A549 (cell line): ENCODE measurements at regions not wholly inside any gene's neighbourhood (a gene's known extent, or its start where the extent isn't known, plus 50 kb on each side); places are given as distances from the start of the nearest gene placed in this dataset.

Experiments used
- ATAC-seq, 2 experiments: fragments of 200-7000 bp in 1 of 2; fragments of >200 bp in 1 of 2; cut with Nextera tagmentation in 1 of 2; cut with Tn5 transposase in 1 of 2; 3 replicates each; pipeline versions ENCODE4 v1.8.0 to v1.9.1; 2018 to 2020; ENCODE audit warnings: mild to moderate bottlenecking in 1 of 2, moderate library complexity in 1 of 2
- CTCF ChIA-PET: fragments of 300-600 bp; sonication (Branson Sonifier 250); formaldehyde crosslinking; extraction: SDS; loops from one replicate; lab custom pipeline; 2021; ENCODE audit warnings: antibody characterized with exemption, inconsistent platforms; lab: Yijun Ruan, JAX
- POLR2A ChIA-PET: fragments of 350-600 bp; formaldehyde crosslinking; extraction: SDS; loops from one replicate; lab custom pipeline; 2021; ENCODE audit warnings: antibody characterized with exemption, inconsistent platforms; lab: Yijun Ruan, JAX
- DNase-seq, 2 experiments: peaks; one replicate each; pipeline versions ENCODE4 v3.0.0 to v3.0.0-alpha.2; 2011 to 2016; ENCODE audit warnings: low read depth in 1 of 2, low spot score in 1 of 2
- FAIRE-seq: peaks from 2 replicates; lab custom pipeline; 2011; peaks lifted over from hg19 to GRCh38; lab: Jason Lieb, UNC
- H3K27ac ChIP-seq, 2 experiments: fragments of >200 bp; sonication (Bioruptor Twin); formaldehyde crosslinking; 3 replicates each; pipeline ENCODE4 v1.5.1; 2016 to 2017
- H3K4me1 ChIP-seq: fragments of >200 bp; sonication (Bioruptor Twin); formaldehyde crosslinking; 3 replicates; pipeline ENCODE4 v1.6.1; 2016
- H3K4me2 ChIP-seq: fragments of >200 bp; sonication (Bioruptor Twin); formaldehyde crosslinking; 3 replicates; pipeline ENCODE4 v1.6.1; 2016
- H3K4me3 ChIP-seq: fragments of >200 bp; sonication (Bioruptor Twin); formaldehyde crosslinking; 3 replicates; pipeline ENCODE4 v1.5.1; 2016
- H3K9me3 ChIP-seq: fragments of >200 bp; sonication (Bioruptor Twin); formaldehyde crosslinking; 3 replicates; pipeline ENCODE4 v1.6.1; 2016
- ATOH8 ChIP-seq: fragments of 250-450 bp; sonication (Bioruptor Pico); IDR thresholded peaks from 2 replicates; pipeline ENCODE4 v1.5.0; 2020; ENCODE audit warnings: low read depth, mild to moderate bottlenecking, moderate library complexity
- CHD4 ChIP-seq: fragments of 200-600 bp; sonication (generic); IDR thresholded peaks from 2 replicates; pipeline ENCODE4 v1.6.1; 2016; ENCODE audit warnings: antibody characterized with exemption, mild to moderate bottlenecking, borderline replicate concordance
- HDAC2 ChIP-seq: fragments of 200-600 bp; sonication (generic); IDR thresholded peaks from 2 replicates; pipeline ENCODE4 v1.6.1; 2016
- HEYL ChIP-seq: fragments of 250-450 bp; sonication (Bioruptor Pico); IDR thresholded peaks from 2 replicates; pipeline ENCODE4 v1.8.0; 2021; ENCODE audit warnings: mild to moderate bottlenecking, moderate library complexity
- HMGXB4 ChIP-seq: fragments of 250-450 bp; sonication (Bioruptor Pico); IDR thresholded peaks from 2 replicates; pipeline ENCODE4 v1.5.0; 2021; ENCODE audit warnings: mild to moderate bottlenecking, moderate library complexity, borderline replicate concordance
- JUNB ChIP-seq: fragments of >200 bp; sonication (Bioruptor Twin); formaldehyde crosslinking; IDR thresholded peaks from 2 replicates; pipeline ENCODE4 v1.6.1; 2016
- KDM1A ChIP-seq: fragments of 200-600 bp; sonication (generic); IDR thresholded peaks from 2 replicates; pipeline ENCODE4 v1.6.1; 2016; ENCODE audit warnings: low read depth, mild to moderate bottlenecking
- KDM5A ChIP-seq: fragments of 200-600 bp; sonication (generic); IDR thresholded peaks from 2 replicates; pipeline ENCODE4 v1.6.1; 2016; ENCODE audit warnings: antibody characterized with exemption, mild to moderate bottlenecking
- MAFK ChIP-seq: fragments of 450-650 bp; IDR thresholded peaks from 2 replicates; pipeline ENCODE4 v1.6.1; 2014; ENCODE audit not compliant: partially characterized antibody
- MAX ChIP-seq: IDR thresholded peaks from 2 replicates; pipeline ENCODE4 v1.6.1; 2012
- MYC ChIP-seq: IDR thresholded peaks from 2 replicates; pipeline ENCODE4 v1.6.1; 2012; ENCODE audit warnings: mild to moderate bottlenecking, inconsistent platforms, low read length, improper control_type of control experiment, borderline replicate concordance
- NFE2L2 ChIP-seq: fragments of 150-350 bp; conservative IDR thresholded peaks from 2 replicates; pipeline ENCODE4 v1.6.1; 2014; ENCODE audit warnings: low read length
- NPAS2 ChIP-seq: fragments of 250-450 bp; sonication (Bioruptor Pico); IDR thresholded peaks from 2 replicates; pipeline ENCODE4 v1.8.0; 2022; ENCODE audit warnings: mild to moderate bottlenecking, moderate library complexity, borderline replicate concordance
- RARB ChIP-seq: fragments of 250-450 bp; sonication (Bioruptor Pico); IDR thresholded peaks from 2 replicates; pipeline ENCODE4 v1.8.0; 2021; ENCODE audit warnings: mild to moderate bottlenecking, moderate library complexity
- RNF2 ChIP-seq: fragments of 200-600 bp; sonication (generic); IDR thresholded peaks from 2 replicates; pipeline ENCODE4 v1.6.1; 2016; ENCODE audit warnings: low read depth, mild to moderate bottlenecking, antibody characterized with exemption, moderate library complexity, borderline replicate concordance
- USF2 ChIP-seq: fragments of 450-650 bp; IDR thresholded peaks from 2 replicates; pipeline ENCODE4 v1.6.1; 2014; ENCODE audit warnings: antibody characterized with exemption
- ZFP36 ChIP-seq: fragments of 450-650 bp; IDR thresholded peaks from 2 replicates; pipeline ENCODE4 v1.6.1; 2014; ENCODE audit warnings: borderline replicate concordance; ENCODE audit not compliant: partially characterized antibody
- WGBS: methylation state at CpG from one replicate; pipeline ENCODE4 v1.1.6; 2017; ENCODE audit errors: missing lambda C conversion rate; 5-methylcytosine and 5-hydroxymethylcytosine counted together

- H3K27ac ChIP-seq, result no peak overlapping the region
- ATAC-seq, result no peak
- TF ChIP-seq MYC, result no peak
- WGBS, result 10% methylated on average over 3 of the region's 3 CpGs
- CTCF ChIA-PET, result no interaction called here
- no peak overlapping the region for H3K4me3 ChIP-seq
- H3K4me2 ChIP-seq, result no peak overlapping the region
- H3K9me3 ChIP-seq, result no peaks in the 10 kb centered on the region
- POLR2A ChIA-PET, result no interaction called here
- DNase-seq, result no peak
- no peak for FAIRE-seq
- no peaks in the 10 kb centered on the region for H3K4me1 ChIP-seq
Observed at GRCh38 chr12:97751704-97752103, 289.1 kb downstream of the RMST start.

GRCh38 chr12:97752129-97752528 is 289.5 kb downstream of the RMST start:
- Histone ChIP-seq H3K4me1 (no peaks in the 10 kb centered on the region), H3K4me3 (no peak overlapping the region), H3K4me2 (no peak overlapping the region), H3K27ac (no peak overlapping the region), H3K9me3 (no peaks in the 10 kb centered on the region)
- no peak for FAIRE-seq
- POLR2A ChIA-PET, result no interaction called here
- CTCF ChIA-PET, result no interaction called here
- TF ChIP-seq HEYL (no peak), HMGXB4 (CRISPR knock-in tag) (no peak), CHD4 (no peak), RNF2 (no peak), USF2 (no peak), JUNB (no peak), RARB (CRISPR knock-in tag) (no peak), ZFP36 (no peak), MAX (no peak), HDAC2 (no peak), ATOH8 (CRISPR knock-in tag) (no peak), KDM1A (no peak), NFE2L2 (no peak), KDM5A (no peak)
- no peak for ATAC-seq
- no peak for DNase-seq

GRCh38 chr12:97753332-97753731 is 290.7 kb downstream of the RMST start:
- DNase-seq, result no peak
- no peak for FAIRE-seq

More at GRCh38 chr12:97753332-97753731, 290.7 kb downstream of the RMST start:
- no peaks in the 10 kb centered on the region for H3K4me1 ChIP-seq
- TF ChIP-seq ATOH8 (CRISPR knock-in tag), result no peak
- TF ChIP-seq MAFK, result no peak
- TF ChIP-seq NPAS2 (CRISPR knock-in tag), result no peak
- TF ChIP-seq JUNB, result no peak
- no peak overlapping the region for H3K27ac ChIP-seq
- H3K9me3 ChIP-seq, result no peaks in the 10 kb centered on the region
- ChIA-PET POLR2A (no interaction called here), CTCF (no interaction called here)
- H3K4me2 ChIP-seq, result no peak overlapping the region
- no peak for ATAC-seq
- no peak overlapping the region for H3K4me3 ChIP-seq
- 2% methylated on average over 2 of the region's 2 CpGs for WGBS
